Hippocampal formation (tissue), 2 donors: ENCODE measurements at regions not wholly inside any gene's neighbourhood (a gene's known extent, or its start where the extent isn't known, plus 50 kb on each side); places are given as distances from the start of the nearest gene placed in this dataset.
A peak's percentile ranks its signal among the peaks of the same experiment; 100 is the strongest.

ENCODE experiments used
- DNase-seq, 2 donors: peaks; one replicate each; lab custom pipeline; 2025; lab: John Stamatoyannopoulos, UW

GRCh38 chr4:140809676-140810075 lies 53.5 kb upstream of the TBC1D9 start:
- DNase-seq: no peak

- DNase-seq: no peak
Measured at GRCh38 chr4:140808256-140808655, 52.1 kb upstream of the TBC1D9 start.

- DNase-seq: peak in 1 of 2 donors; percentile 10
Measured at GRCh38 chr4:140807491-140808252, 51.5 kb upstream of the TBC1D9 start.

GRCh38 chr4:140806163-140806562 lies 50.0 kb upstream of the TBC1D9 start:
- DNase-seq: no peak
